ENCODE measurements at regions not wholly inside any gene's neighbourhood (a gene's known extent, or its start where the extent isn't known, plus 50 kb on each side); places are given as distances from the start of the nearest gene placed in this dataset.

DNA sequence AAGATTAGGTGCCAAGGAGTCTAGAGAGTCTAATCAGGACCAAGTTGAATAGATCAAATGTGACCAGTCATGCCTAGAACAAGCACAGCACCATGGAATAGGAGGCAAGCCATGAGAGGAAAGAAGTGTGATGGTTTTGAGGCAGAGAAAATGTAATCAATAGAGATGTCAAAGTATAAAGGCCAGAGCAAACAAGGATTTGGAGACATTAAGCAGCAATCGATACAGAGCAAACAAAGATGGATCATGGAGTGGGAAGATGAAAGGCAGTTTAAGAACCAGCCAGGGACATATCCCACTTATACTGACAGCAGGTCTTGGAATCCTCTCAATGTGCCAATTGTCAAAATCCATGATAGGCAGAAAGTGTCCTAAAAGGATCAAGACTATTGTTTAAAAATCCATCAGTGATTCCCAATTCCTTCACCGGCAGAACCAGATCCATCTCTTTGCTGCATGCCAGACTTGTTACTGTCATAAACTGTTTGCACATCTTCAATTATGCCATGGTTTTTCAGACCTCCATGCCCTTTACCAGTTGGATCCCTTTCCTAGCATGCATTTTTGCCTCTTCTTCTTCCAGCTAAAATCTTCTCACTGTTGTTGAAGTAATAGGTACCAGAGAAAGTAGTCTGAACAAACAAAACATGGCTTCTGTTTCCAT lies 520.7 kb upstream of the ARX start (continued):
- TF ChIP-seq POU5F1 (IDR thresholded peaks at IDR 0.05; ENCODE audit: low read depth, low read length) (no peak), CHD1 (IDR thresholded peaks at IDR 0.05; ENCODE audit: low read depth, low read length) (no peak), POLR2AphosphoS5 (IDR thresholded peaks at IDR 0.05; ENCODE audit: low read depth, low read length) (no peak), NANOG (IDR thresholded peaks at IDR 0.05; ENCODE audit: insufficient read depth, low read depth, low read length, poor library complexity, severe bottlenecking) (no peak), SUZ12 (IDR thresholded peaks at IDR 0.05; ENCODE audit: low read length) (no peak)
- TF ChIP-seq, protein P1, sequence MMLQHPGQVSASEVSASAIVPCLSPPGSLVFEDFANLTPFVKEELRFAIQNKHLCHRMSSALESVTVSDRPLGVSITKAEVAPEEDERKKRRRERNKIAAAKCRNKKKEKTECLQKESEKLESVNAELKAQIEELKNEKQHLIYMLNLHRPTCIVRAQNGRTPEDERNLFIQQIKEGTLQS (IDR thresholded peaks at IDR 0.05; ENCODE audit: insufficient read depth, low read depth, low read length), result no peak
